Glutamatergic neuron (in vitro differentiated cells): ENCODE measurements at regions not wholly inside any gene's neighbourhood (a gene's known extent, or its start where the extent isn't known, plus 50 kb on each side); places are given as distances from the start of the nearest gene placed in this dataset.

Experiments
- DNase-seq: peaks from one replicate; pipeline ENCODE4 v3.0.0; 2022
- H3K27ac Mint-ChIP-seq: one replicate; pipeline ENCODE4 v1.8.0; 2020; ENCODE audit warnings: mild to moderate bottlenecking, mixed read lengths, inconsistent platforms; ENCODE audit not compliant: unreplicated experiment
- H3K27me3 Mint-ChIP-seq: one replicate; pipeline ENCODE4 v1.8.0; 2020; ENCODE audit warnings: mild to moderate bottlenecking, moderate library complexity, mixed read lengths, inconsistent platforms; ENCODE audit not compliant: unreplicated experiment
- H3K36me3 Mint-ChIP-seq: one replicate; pipeline ENCODE4 v1.8.0; 2020; ENCODE audit warnings: mild to moderate bottlenecking, mixed read lengths, inconsistent platforms; ENCODE audit not compliant: unreplicated experiment
- H3K4me1 Mint-ChIP-seq: one replicate; pipeline ENCODE4 v1.8.0; 2020; ENCODE audit warnings: mild to moderate bottlenecking, low read depth, mixed read lengths, inconsistent platforms; ENCODE audit not compliant: unreplicated experiment
- H3K4me3 Mint-ChIP-seq: one replicate; pipeline ENCODE4 v1.8.0; 2020; ENCODE audit warnings: mild to moderate bottlenecking, mixed read lengths, inconsistent platforms; ENCODE audit not compliant: unreplicated experiment
- H3K9me3 Mint-ChIP-seq: one replicate; pipeline ENCODE4 v1.8.0; 2020; ENCODE audit warnings: mild to moderate bottlenecking, moderate library complexity, mixed read lengths, inconsistent platforms; ENCODE audit not compliant: unreplicated experiment
- TF ChIP-seq, protein P1 (sequence below): fragments of 200-600 bp; sonication (generic); IDR thresholded peaks from one replicate; pipeline ENCODE4 v1.5.0; 2021; ENCODE audit not compliant: partially characterized antibody, unreplicated experiment

DNA sequence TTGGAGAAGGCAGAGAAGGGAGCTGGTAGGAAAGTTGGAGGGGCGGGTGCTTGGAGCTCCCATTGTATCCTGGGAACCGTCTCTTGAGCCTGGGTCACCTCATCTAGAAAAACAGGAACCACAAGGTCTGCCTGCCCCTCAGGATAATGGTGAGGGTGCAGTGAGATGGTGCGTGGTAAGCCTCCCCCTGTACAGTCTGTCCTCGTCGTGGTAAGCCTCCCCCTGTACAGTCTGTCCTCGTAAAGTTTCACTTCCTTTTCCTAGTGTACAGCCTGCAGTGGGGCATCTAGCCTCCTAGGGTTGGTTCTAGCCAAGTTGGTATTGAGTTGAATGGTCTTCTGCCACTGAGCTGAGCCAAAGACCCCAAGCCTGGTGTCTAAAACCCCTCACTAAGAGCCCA lies 66.5 kb upstream of the IGSF21 start:
- DNase-seq: no peak
- Mint-ChIP-seq H3K36me3 (no peaks in the 10 kb centered on the region), H3K4me3 (no peak overlapping the region), H3K9me3 (peaks cover 2% of the 10 kb centered on the region), H3K27me3 (peaks cover 1% of the 10 kb centered on the region), H3K4me1 (no peaks in the 10 kb centered on the region), H3K27ac (no peak overlapping the region)
- TF ChIP-seq, protein P1, sequence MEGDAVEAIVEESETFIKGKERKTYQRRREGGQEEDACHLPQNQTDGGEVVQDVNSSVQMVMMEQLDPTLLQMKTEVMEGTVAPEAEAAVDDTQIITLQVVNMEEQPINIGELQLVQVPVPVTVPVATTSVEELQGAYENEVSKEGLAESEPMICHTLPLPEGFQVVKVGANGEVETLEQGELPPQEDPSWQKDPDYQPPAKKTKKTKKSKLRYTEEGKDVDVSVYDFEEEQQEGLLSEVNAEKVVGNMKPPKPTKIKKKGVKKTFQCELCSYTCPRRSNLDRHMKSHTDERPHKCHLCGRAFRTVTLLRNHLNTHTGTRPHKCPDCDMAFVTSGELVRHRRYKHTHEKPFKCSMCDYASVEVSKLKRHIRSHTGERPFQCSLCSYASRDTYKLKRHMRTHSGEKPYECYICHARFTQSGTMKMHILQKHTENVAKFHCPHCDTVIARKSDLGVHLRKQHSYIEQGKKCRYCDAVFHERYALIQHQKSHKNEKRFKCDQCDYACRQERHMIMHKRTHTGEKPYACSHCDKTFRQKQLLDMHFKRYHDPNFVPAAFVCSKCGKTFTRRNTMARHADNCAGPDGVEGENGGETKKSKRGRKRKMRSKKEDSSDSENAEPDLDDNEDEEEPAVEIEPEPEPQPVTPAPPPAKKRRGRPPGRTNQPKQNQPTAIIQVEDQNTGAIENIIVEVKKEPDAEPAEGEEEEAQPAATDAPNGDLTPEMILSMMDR: no peak

DNA sequence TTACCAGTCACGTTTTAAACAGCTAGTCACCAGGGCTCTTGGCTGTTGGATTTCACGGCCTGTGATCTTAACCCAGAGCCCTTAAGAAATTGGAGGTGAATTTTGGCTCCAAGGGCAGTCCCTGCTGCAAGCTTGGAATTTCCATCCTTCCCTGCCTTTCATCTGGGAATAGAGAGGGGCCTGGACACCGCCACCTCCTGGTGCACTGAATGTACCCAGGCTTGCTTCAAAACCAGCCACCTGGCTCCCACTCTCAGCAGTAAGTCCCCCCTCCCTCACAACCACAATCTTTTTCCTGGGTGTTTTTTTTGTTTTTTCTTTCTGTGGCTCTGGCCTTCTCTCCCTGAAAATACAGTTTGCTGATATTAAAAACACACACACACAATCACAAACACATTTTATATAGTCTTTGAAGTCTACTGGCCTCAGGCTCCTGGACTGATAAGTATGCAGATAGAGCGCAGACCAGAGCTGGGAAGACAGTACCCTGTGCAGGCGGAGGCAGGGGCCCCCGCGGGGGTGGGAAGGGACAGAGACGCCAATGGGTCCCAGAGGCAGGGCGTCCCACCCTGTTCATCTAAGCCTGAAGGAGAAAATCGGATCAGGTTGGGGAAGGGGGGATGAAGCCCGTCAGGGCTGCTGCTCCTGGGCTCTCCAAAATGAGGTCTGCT lies 65.8 kb upstream of the IGSF21 start:
- TF ChIP-seq, protein P1: no peak
- Mint-ChIP-seq H3K27ac (no peak overlapping the region), H3K4me3 (no peak overlapping the region), H3K27me3 (peaks cover 1% of the 10 kb centered on the region), H3K36me3 (no peaks in the 10 kb centered on the region), H3K9me3 (peaks cover 2% of the 10 kb centered on the region), H3K4me1 (no peaks in the 10 kb centered on the region)
- DNase-seq: peak; percentile 42

DNA sequence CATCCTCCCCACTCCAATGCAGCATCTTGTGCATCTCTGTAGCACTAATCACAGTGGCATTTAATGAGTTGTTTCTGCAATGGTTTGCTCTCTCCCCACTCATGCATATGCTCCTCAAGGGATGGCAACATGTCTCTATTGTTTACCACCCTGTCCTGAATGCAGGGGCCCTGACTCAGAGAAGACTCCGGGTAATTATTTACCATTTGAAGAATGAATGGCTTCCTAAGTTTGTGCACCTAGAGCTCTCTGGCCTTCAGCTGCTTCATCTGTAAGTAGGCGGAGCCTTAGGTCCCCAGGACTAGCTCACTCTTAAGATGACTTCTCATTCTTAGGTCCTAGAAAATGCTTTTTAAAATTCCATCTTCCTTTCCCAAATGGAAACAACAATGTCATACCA lies 63.7 kb upstream of the IGSF21 start:
- Mint-ChIP-seq H3K9me3 (no peaks in the 10 kb centered on the region), H3K27ac (no peak overlapping the region)
- TF ChIP-seq, protein P1: no peak

DNA sequence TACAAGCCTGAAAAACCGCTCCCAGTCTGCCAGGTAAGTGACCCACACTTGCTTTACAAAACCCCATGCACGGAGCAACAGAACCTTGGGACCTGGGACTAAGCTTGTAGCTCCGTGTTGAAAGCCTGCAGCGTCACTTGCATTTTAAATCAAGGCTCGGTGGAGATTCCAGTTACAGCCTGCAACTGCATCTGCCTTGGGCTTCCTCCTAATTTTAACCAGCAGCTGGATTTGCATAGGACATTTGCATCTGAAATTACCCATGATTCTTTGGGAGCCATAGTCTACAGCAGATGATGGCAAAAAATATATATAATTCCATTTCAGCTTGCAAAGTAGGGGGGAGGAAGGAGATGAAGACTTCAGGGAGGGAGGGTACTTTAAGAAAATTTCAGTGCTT lies 62.4 kb upstream of the IGSF21 start:
- Mint-ChIP-seq H3K36me3 (peaks cover 6% of the 10 kb centered on the region), H3K27me3 (peaks cover 6% of the 10 kb centered on the region), H3K9me3 (peaks cover 3% of the 10 kb centered on the region), H3K4me3 (no peak overlapping the region), H3K27ac (no peak overlapping the region), H3K4me1 (no peaks in the 10 kb centered on the region)
- DNase-seq: no peak
- TF ChIP-seq, protein P1: no peak

More for the DNA sequence above, 63.7 kb upstream of the IGSF21 start:
- peaks cover 2% of the 10 kb centered on the region for H3K27me3 Mint-ChIP-seq
- H3K36me3 Mint-ChIP-seq: no peaks in the 10 kb centered on the region
- no peak overlapping the region for H3K4me3 Mint-ChIP-seq
- DNase-seq: no peak
- no peaks in the 10 kb centered on the region for H3K4me1 Mint-ChIP-seq

DNA sequence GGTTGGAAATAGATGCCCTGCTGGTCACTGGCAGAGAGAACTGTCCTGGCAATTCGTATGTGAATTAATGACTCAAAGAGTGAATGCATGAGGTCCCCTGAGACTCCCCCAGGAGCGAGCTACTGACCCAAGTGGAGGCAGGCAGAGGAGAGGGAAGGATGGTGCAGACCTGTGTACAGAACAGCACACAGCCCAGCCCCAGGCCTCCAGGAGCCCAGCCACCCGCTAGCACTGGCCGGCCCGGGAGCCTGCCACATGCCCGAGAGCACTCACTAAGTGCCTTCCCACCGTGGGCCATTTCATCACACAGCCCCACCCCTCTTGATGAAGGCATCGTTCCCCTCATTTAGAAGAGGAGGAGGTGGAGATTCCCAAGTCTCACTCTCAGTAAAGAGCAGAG lies 62.0 kb upstream of the IGSF21 start:
- H3K4me1 Mint-ChIP-seq: no peaks in the 10 kb centered on the region
- no peak overlapping the region for H3K27ac Mint-ChIP-seq
- TF ChIP-seq, protein P1: no peak
- peaks cover 6% of the 10 kb centered on the region for H3K27me3 Mint-ChIP-seq
- H3K36me3 Mint-ChIP-seq: peaks cover 6% of the 10 kb centered on the region
- no peak for DNase-seq
- peaks cover 3% of the 10 kb centered on the region for H3K9me3 Mint-ChIP-seq
- no peak overlapping the region for H3K4me3 Mint-ChIP-seq
